Activated CD4-positive, alpha-beta T cell treated with anti-CD3 and anti-CD28 coated beads, Interleukin-2, amount 10 ng/mL, durations not matched to agents 7 days and 5 days (primary cell): ENCODE measurements at regions not wholly inside any gene's neighbourhood (a gene's known extent, or its start where the extent isn't known, plus 50 kb on each side); places are given as distances from the start of the nearest gene placed in this dataset.

ENCODE experiments used
- CTCF ChIA-PET: fragments of 350-600 bp; sonication (Branson Sonifier 250); formaldehyde crosslinking; loops from one replicate; lab custom pipeline; 2021; ENCODE audit warnings: antibody characterized with exemption; lab: Charles Lee
- POLR2A ChIA-PET: fragments of 350-600 bp; sonication (Branson Sonifier 250); formaldehyde crosslinking; loops from one replicate; lab custom pipeline; 2021; ENCODE audit warnings: antibody characterized with exemption; lab: Charles Lee
- DNase-seq: peaks from one replicate; pipeline ENCODE4 v3.0.0-alpha.2; 2020
- H3K27ac Mint-ChIP-seq: one replicate; pipeline ENCODE4 v1.8.0; 2021; ENCODE audit warnings: mild to moderate bottlenecking, moderate library complexity, mixed read lengths
- H3K27me3 Mint-ChIP-seq: one replicate; pipeline ENCODE4 v1.8.0; 2021; ENCODE audit warnings: mixed read lengths
- H3K36me3 Mint-ChIP-seq: one replicate; pipeline ENCODE4 v1.8.0; 2021; ENCODE audit warnings: low read depth, mixed read lengths
- H3K4me1 Mint-ChIP-seq: one replicate; pipeline ENCODE4 v1.8.0; 2021; ENCODE audit warnings: mixed read lengths
- H3K4me3 Mint-ChIP-seq: one replicate; pipeline ENCODE4 v1.8.0; 2021; ENCODE audit warnings: mild to moderate bottlenecking, moderate library complexity, mixed read lengths
- H3K9me3 Mint-ChIP-seq: one replicate; pipeline ENCODE4 v1.8.0; 2021; ENCODE audit warnings: mixed read lengths

- no peaks in the 10 kb centered on the region for H3K36me3 Mint-ChIP-seq
- no peak overlapping the region for H3K4me3 Mint-ChIP-seq
- H3K27me3 Mint-ChIP-seq, result peaks cover 5% of the 10 kb centered on the region
- ChIA-PET CTCF (no interaction called here), POLR2A (no interaction called here)
- no peaks in the 10 kb centered on the region for H3K4me1 Mint-ChIP-seq
- no peak overlapping the region for H3K27ac Mint-ChIP-seq
- no peaks in the 10 kb centered on the region for H3K9me3 Mint-ChIP-seq
- no peak for DNase-seq
Measured at GRCh38 chr2:238790126-238790832, 57.6 kb upstream of the TWIST2 start.

- H3K4me3 Mint-ChIP-seq, result no peak overlapping the region
- no peaks in the 10 kb centered on the region for H3K9me3 Mint-ChIP-seq
- H3K27ac Mint-ChIP-seq, result no peak overlapping the region
- peaks cover 5% of the 10 kb centered on the region for H3K27me3 Mint-ChIP-seq
- POLR2A ChIA-PET, result no interaction called here
- CTCF ChIA-PET, result no interaction called here
- no peaks in the 10 kb centered on the region for H3K36me3 Mint-ChIP-seq
- DNase-seq, result no peak
- no peaks in the 10 kb centered on the region for H3K4me1 Mint-ChIP-seq
Measured at GRCh38 chr2:238790833-238791230, 57.1 kb upstream of the TWIST2 start.

DNA sequence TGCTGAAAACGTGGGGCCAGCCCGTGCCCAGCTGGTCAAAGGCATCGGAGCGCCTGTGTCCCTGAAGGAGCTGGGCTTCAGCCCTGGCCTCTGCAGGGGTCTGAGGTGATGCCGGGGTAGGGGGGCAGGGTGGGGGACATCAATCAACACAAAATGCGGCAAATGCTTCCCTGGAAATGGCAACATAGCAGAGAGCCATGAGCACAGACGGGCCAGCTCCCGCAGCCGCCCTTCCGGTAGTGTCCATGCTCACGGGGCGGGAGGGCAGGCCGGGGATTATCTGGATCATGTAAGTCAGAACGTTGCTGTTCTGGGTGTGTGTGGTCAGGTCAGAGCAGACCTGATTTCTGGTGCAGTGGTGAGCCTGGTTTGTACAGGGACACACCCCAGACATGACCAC is 56.5 kb upstream of the TWIST2 start:
- CTCF ChIA-PET, result no interaction called here
- no peak overlapping the region for H3K4me3 Mint-ChIP-seq
- no peak overlapping the region for H3K27ac Mint-ChIP-seq

DNA sequence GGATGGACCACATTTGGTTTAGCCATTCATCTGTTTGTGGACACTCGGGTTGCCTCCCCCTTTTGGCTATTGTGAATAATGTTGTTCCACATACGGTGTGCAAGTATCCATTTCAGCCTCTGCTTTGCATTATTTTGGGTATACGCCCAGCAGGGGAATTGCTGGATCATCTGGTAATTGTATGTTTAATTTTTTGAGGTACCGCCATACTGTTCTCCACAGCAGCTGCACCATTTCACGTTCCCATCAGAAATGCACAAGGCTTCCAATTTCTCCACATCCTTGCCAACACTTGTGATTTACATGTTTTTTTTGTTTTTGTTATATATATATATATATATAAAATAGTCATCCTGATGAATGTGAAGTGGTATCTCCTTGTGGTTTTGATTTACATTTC is 54.6 kb upstream of the TWIST2 start:
- Mint-ChIP-seq H3K36me3 (no peaks in the 10 kb centered on the region), H3K9me3 (no peaks in the 10 kb centered on the region), H3K4me3 (no peak overlapping the region), H3K27ac (no peak overlapping the region), H3K4me1 (no peaks in the 10 kb centered on the region), H3K27me3 (peaks cover under 1% of the 10 kb centered on the region)
- POLR2A ChIA-PET, result no interaction called here
- no peak for DNase-seq
- CTCF ChIA-PET, result no interaction called here

More for the DNA sequence above, 56.5 kb upstream of the TWIST2 start:
- Mint-ChIP-seq H3K9me3 (no peaks in the 10 kb centered on the region), H3K27me3 (peaks cover 5% of the 10 kb centered on the region), H3K4me1 (no peaks in the 10 kb centered on the region), H3K36me3 (no peaks in the 10 kb centered on the region)
- POLR2A ChIA-PET, result no interaction called here
- no peak for DNase-seq

GRCh38 chr2:238793801-238794449 is 54.0 kb upstream of the TWIST2 start:
- no peaks in the 10 kb centered on the region for H3K9me3 Mint-ChIP-seq
- ChIA-PET POLR2A (no interaction called here), CTCF (no interaction called here)
- peaks cover 2% of the 10 kb centered on the region for H3K27me3 Mint-ChIP-seq
- no peak overlapping the region for H3K4me3 Mint-ChIP-seq
- H3K27ac Mint-ChIP-seq, result no peak overlapping the region
- H3K4me1 Mint-ChIP-seq, result no peaks in the 10 kb centered on the region
- DNase-seq, result no peak
- H3K36me3 Mint-ChIP-seq, result no peaks in the 10 kb centered on the region

GRCh38 chr2:238796223-238796885 is 51.5 kb upstream of the TWIST2 start:
- no peak for DNase-seq
- no peak overlapping the region for H3K27ac Mint-ChIP-seq
- ChIA-PET POLR2A (no interaction called here), CTCF (interaction anchor here (0.6 kb wide), 1 partner anchor 727 kb away, joined by 3 read pairs; no protein-coding TSS in a partner anchor)
- H3K36me3 Mint-ChIP-seq, result no peaks in the 10 kb centered on the region
- H3K9me3 Mint-ChIP-seq, result no peaks in the 10 kb centered on the region
- no peaks in the 10 kb centered on the region for H3K4me1 Mint-ChIP-seq
- H3K4me3 Mint-ChIP-seq, result no peak overlapping the region
- H3K27me3 Mint-ChIP-seq, result peaks cover 4% of the 10 kb centered on the region

- Mint-ChIP-seq H3K4me1 (no peaks in the 10 kb centered on the region), H3K27me3 (peaks cover 4% of the 10 kb centered on the region), H3K27ac (no peak overlapping the region), H3K4me3 (no peak overlapping the region), H3K9me3 (no peaks in the 10 kb centered on the region), H3K36me3 (no peaks in the 10 kb centered on the region)
- no peak for DNase-seq
- ChIA-PET POLR2A (no interaction called here), CTCF (no interaction called here)
Measured at GRCh38 chr2:238797537-238797936, 50.3 kb upstream of the TWIST2 start.
